Fibroblast of lung (primary cell): ENCODE measurements at regions not wholly inside any gene's neighbourhood (a gene's known extent, or its start where the extent isn't known, plus 50 kb on each side); places are given as distances from the start of the nearest gene placed in this dataset.

ENCODE experiments used
- DNase-seq, 2 donors: peaks; one replicate each; pipeline versions ENCODE4 v3.0.0 to v3.0.0-alpha.2; 2010; ENCODE audit warnings: low read depth in 2 of 2
- H2AFZ ChIP-seq: 2 replicates; pipeline ENCODE4 v1.5.1; 2012; ENCODE audit warnings: low read length, control low read depth, inconsistent platforms
- H3K27ac ChIP-seq: 2 replicates; pipeline ENCODE4 v1.5.1; 2011; ENCODE audit warnings: low read length, control low read depth; ENCODE audit not compliant: insufficient read depth
- H3K27me3 ChIP-seq: 2 replicates; pipeline ENCODE4 v1.5.1; 2011; ENCODE audit warnings: mild to moderate bottlenecking, low read length; ENCODE audit not compliant: control insufficient read depth, insufficient read depth
- H3K36me3 ChIP-seq: 2 replicates; pipeline ENCODE4 v1.5.1; 2011; ENCODE audit warnings: low read length; ENCODE audit not compliant: control insufficient read depth, insufficient read depth
- H3K4me1 ChIP-seq: 2 replicates; pipeline ENCODE4 v1.5.1; 2011; ENCODE audit warnings: low read length; ENCODE audit not compliant: control insufficient read depth, insufficient read depth; ENCODE audit errors: extremely low read depth
- H3K4me2 ChIP-seq: 2 replicates; pipeline ENCODE4 v1.5.1; 2011; ENCODE audit warnings: low read length, control low read depth; ENCODE audit not compliant: insufficient read depth; ENCODE audit errors: extremely low read depth
- H3K4me3 ChIP-seq, 4 experiments: fragments of 200-600 bp in 1 of 4; sonication (generic) in 1 of 4; replicated peaks in 1 of 4; 2 replicates each; pipeline ENCODE4 v1.5.1; 2011 to 2016; ENCODE audit warnings: low read length in 4 of 4, low read depth in 3 of 4, mild to moderate bottlenecking in 3 of 4, control low read depth in 2 of 4, inconsistent platforms in 1 of 4, mixed read lengths in 1 of 4; ENCODE audit not compliant: insufficient read depth in 1 of 4; ENCODE audit errors: control extremely low read depth in 1 of 4
- H3K79me2 ChIP-seq: 2 replicates; pipeline ENCODE4 v1.5.1; 2012; ENCODE audit warnings: mild to moderate bottlenecking, low read length, inconsistent platforms; ENCODE audit not compliant: control insufficient read depth, insufficient read depth
- H3K9ac ChIP-seq: 2 replicates; pipeline ENCODE4 v1.5.1; 2011; ENCODE audit warnings: mild to moderate bottlenecking, low read length, control low read depth; ENCODE audit not compliant: insufficient read depth
- H3K9me3 ChIP-seq: 2 replicates; pipeline ENCODE4 v1.5.1; 2012; ENCODE audit warnings: low read depth, low read length; ENCODE audit not compliant: control insufficient read depth, insufficient read depth
- H4K20me1 ChIP-seq: 2 replicates; pipeline ENCODE4 v1.5.1; 2011; ENCODE audit warnings: low read length; ENCODE audit not compliant: control insufficient read depth, insufficient read depth; ENCODE audit errors: extremely low read depth
- CTCF ChIP-seq, 2 donors: IDR thresholded peaks in 1 of 2; conservative IDR thresholded peaks in 1 of 2; 1 replicate in 1 of 2; 2 replicates in 1 of 2; pipeline ENCODE4 v1.5.1; 2011 to 2012; ENCODE audit warnings: low read length in 2 of 2, control low read depth in 1 of 2, inconsistent platforms in 1 of 2, low read depth in 1 of 2, mild to moderate bottlenecking in 1 of 2
- EZH2 ChIP-seq: IDR thresholded peaks from 2 replicates; pipeline ENCODE4 v1.5.1; 2012; ENCODE audit warnings: low read length, control low read depth, mild to moderate bottlenecking; ENCODE audit errors: missing control alignments

DNA sequence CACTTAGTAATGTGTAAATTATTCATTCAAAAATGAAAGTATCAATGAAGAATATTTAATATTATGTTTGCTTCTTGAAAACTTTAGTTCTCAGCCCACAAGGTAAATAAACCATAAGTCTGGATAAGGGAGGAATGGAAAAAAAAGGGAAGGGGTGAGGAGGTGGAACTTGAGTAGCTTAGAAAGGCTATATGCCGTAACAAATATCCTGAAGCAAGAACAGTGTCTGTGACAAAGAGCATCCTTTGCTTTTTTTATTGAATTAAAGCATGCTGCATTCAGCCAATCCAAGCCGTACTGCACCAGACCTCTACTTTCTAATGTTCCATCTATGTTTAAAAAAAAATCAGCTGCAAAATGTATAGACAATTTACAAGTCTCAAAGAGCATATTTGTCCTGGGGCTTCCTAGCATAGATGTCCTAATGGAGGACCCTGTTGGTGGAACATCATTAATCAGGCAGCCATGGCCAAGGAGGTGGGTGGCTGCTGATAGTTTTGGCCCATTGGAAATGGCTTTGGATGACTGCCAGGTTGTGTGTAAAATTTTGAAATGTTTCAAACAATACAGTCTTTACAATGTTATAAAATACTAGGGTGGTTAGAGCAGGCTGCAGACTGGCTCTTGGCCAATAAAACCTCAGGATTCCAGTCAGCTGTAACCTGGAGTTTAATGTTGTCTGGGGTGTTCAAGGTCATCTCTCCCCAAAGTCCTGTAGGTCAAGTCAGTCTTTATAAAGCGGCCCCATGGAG is 895.8 kb upstream of the SOX9 start:
- H3K9ac ChIP-seq: no peak overlapping the region
- H3K27ac ChIP-seq: no peak overlapping the region
- H3K36me3 ChIP-seq: no peaks in the 10 kb centered on the region
- H3K9me3 ChIP-seq: no peaks in the 10 kb centered on the region
- H3K4me2 ChIP-seq: no peak overlapping the region
- DNase-seq: peak; percentile 10 to 62
- H3K4me1 ChIP-seq: no peaks in the 10 kb centered on the region
- H3K79me2 ChIP-seq: no peaks in the 10 kb centered on the region
- H3K27me3 ChIP-seq: no peaks in the 10 kb centered on the region
- no peak overlapping the region for H3K4me3 ChIP-seq
- no peaks in the 10 kb centered on the region for H4K20me1 ChIP-seq
- H2AFZ ChIP-seq: no peak overlapping the region
- TF ChIP-seq EZH2: no peak

DNA sequence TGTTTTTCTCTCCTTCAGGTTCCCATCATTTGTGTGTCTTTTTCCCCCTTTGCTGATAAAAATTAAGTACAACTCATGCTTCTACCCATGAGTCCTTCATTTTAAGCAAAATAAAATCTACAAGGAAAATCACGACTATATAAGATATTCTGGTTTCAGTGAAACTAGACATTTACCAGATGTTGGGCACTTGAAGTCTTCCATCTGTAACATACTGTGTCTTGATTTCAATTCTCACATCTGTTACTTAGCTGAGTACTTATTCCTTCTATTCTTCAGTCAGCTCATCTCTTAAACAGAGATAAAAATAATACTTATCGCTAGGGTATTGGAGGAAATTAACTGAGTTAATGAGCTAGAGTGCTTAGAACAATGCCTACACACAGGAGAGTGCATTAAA is 893.0 kb upstream of the SOX9 start:
- H3K9ac ChIP-seq: no peak overlapping the region
- no peaks in the 10 kb centered on the region for H3K9me3 ChIP-seq
- no peak overlapping the region for H3K27ac ChIP-seq
- no peak overlapping the region for H3K4me2 ChIP-seq
- no peaks in the 10 kb centered on the region for H3K27me3 ChIP-seq
- no peak for DNase-seq
- no peaks in the 10 kb centered on the region for H4K20me1 ChIP-seq
- no peaks in the 10 kb centered on the region for H3K4me1 ChIP-seq
- TF ChIP-seq EZH2: no peak
- TF ChIP-seq CTCF (conservative IDR thresholded peaks at IDR 0.05 in 1 of 2, IDR thresholded peaks at IDR 0.05 in 1 of 2; ENCODE audit: low read depth in 1 of 2, low read length in 2 of 2): no peak
- no peak overlapping the region for H2AFZ ChIP-seq
- no peaks in the 10 kb centered on the region for H3K36me3 ChIP-seq
- no peaks in the 10 kb centered on the region for H3K79me2 ChIP-seq
- no peak overlapping the region for H3K4me3 ChIP-seq

DNA sequence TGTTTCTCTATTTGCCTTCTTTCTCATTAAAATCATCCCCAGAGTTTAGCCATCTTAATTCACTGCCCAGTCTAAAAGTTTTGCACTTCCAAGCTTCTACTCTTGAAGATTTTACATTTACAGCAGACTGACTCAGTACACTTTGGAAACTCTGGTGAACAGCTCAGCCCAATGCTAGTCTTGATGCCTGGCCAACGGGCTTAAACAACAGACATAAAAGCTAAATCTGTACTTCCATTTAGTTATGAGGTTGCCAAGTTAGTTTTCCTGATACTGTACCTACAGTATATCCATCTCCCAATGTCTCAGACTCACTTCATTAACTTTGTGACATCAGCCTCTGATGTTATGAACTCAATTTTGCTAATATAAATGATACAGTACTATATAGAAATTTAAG is 891.8 kb upstream of the SOX9 start:
- H2AFZ ChIP-seq: no peak overlapping the region
- DNase-seq: peak; percentile 28 to 45

More for the DNA sequence above, 891.8 kb upstream of the SOX9 start:
- Histone ChIP-seq H3K4me3 (no peak overlapping the region), H3K4me2 (no peak overlapping the region), H3K36me3 (no peaks in the 10 kb centered on the region), H3K27ac (no peak overlapping the region), H3K79me2 (no peaks in the 10 kb centered on the region), H3K27me3 (no peaks in the 10 kb centered on the region), H3K4me1 (no peaks in the 10 kb centered on the region), H3K9me3 (no peaks in the 10 kb centered on the region), H4K20me1 (no peaks in the 10 kb centered on the region), H3K9ac (no peak overlapping the region)
- TF ChIP-seq EZH2 (no peak), CTCF (conservative IDR thresholded peaks at IDR 0.05 in 1 of 2, IDR thresholded peaks at IDR 0.05 in 1 of 2; ENCODE audit: low read depth in 1 of 2, low read length in 2 of 2) (no peak)
